Cardiac muscle cell (in vitro differentiated cells and primary cell): ENCODE measurements at regions not wholly inside any gene's neighbourhood (a gene's known extent, or its start where the extent isn't known, plus 50 kb on each side); places are given as distances from the start of the nearest gene placed in this dataset.
"Not testable (repeated sequence)": the region's sequence is repeated elsewhere in the genome, so short reads cannot be mapped to it uniquely, and the experiment has no call there.

Experiments used
- DNase-seq, 2 donors: peaks; one replicate each; pipeline versions ENCODE4 v3.0.0 to v3.0.0-alpha.2; 2010 to 2017; ENCODE audit warnings: low read depth in 1 of 2, low spot score in 1 of 2
- H3K27ac ChIP-seq: fragments of 200-600 bp; sonication (generic); 2 replicates; pipeline ENCODE4 v1.5.1; 2016
- H3K27me3 ChIP-seq: fragments of 200-600 bp; sonication (generic); 2 replicates; pipeline ENCODE4 v1.6.0; 2016; ENCODE audit warnings: control low read depth
- H3K36me3 ChIP-seq: fragments of 200-600 bp; sonication (generic); 2 replicates; pipeline ENCODE4 v1.5.1; 2016; ENCODE audit warnings: control low read depth
- H3K4me1 ChIP-seq: fragments of 200-600 bp; sonication (generic); 2 replicates; pipeline ENCODE4 v1.8.1; 2017; ENCODE audit warnings: low read depth, mild to moderate bottlenecking, mixed run types
- H3K4me3 ChIP-seq: fragments of 200-600 bp; sonication (generic); 2 replicates; pipeline ENCODE4 v1.5.1; 2016; ENCODE audit warnings: mild to moderate bottlenecking
- H3K9me3 ChIP-seq: fragments of 200-600 bp; sonication (generic); 2 replicates; pipeline ENCODE4 v1.5.1; 2017; ENCODE audit warnings: low read depth, mild to moderate bottlenecking, control low read depth
- CTCF ChIP-seq: IDR thresholded peaks from 2 replicates; pipeline ENCODE4 v1.5.1; 2012; ENCODE audit warnings: low read depth, mild to moderate bottlenecking, low read length

GRCh38 chr2:183474912-183475695, 350.9 kb downstream of the NUP35 start:
- no peaks in the 10 kb centered on the region for H3K4me1 ChIP-seq
- no peak for TF ChIP-seq CTCF
- DNase-seq, result no peak

GRCh38 chr2:183476490-183476889, 352.2 kb downstream of the NUP35 start:
- no peak for TF ChIP-seq CTCF
- DNase-seq, result no peak
- Histone ChIP-seq H3K4me3 (no peak overlapping the region), H3K27ac (no peak overlapping the region), H3K27me3 (no peaks in the 10 kb centered on the region), H3K9me3 (no peaks in the 10 kb centered on the region), H3K36me3 (no peaks in the 10 kb centered on the region), H3K4me1 (no peaks in the 10 kb centered on the region)

More at GRCh38 chr2:183474912-183475695, 350.9 kb downstream of the NUP35 start:
- Histone ChIP-seq H3K36me3 (no peaks in the 10 kb centered on the region), H3K4me3 (no peak overlapping the region), H3K27ac (no peak overlapping the region), H3K9me3 (no peaks in the 10 kb centered on the region), H3K27me3 (no peaks in the 10 kb centered on the region)

- Histone ChIP-seq H3K4me3 (no peak overlapping the region), H3K4me1 (no peaks in the 10 kb centered on the region), H3K27me3 (no peaks in the 10 kb centered on the region), H3K9me3 (no peaks in the 10 kb centered on the region), H3K36me3 (no peaks in the 10 kb centered on the region), H3K27ac (no peak overlapping the region)
- TF ChIP-seq CTCF, result no peak
- no peak for DNase-seq
Measured at GRCh38 chr2:183477296-183477695, 353.1 kb downstream of the NUP35 start.

- not testable (repeated sequence) for H3K4me1 ChIP-seq, H3K27ac ChIP-seq, DNase-seq, H3K4me3 ChIP-seq, H3K9me3 ChIP-seq, H3K36me3 ChIP-seq, H3K27me3 ChIP-seq
Measured at GRCh38 chr2:183478941-183479595, 354.8 kb downstream of the NUP35 start.

- DNase-seq, result no peak
- TF ChIP-seq CTCF, result no peak
- Histone ChIP-seq H3K27me3 (no peaks in the 10 kb centered on the region), H3K27ac (no peak overlapping the region), H3K4me1 (peaks cover 4% of the 10 kb centered on the region), H3K36me3 (no peaks in the 10 kb centered on the region), H3K4me3 (no peak overlapping the region), H3K9me3 (no peaks in the 10 kb centered on the region)
Measured at GRCh38 chr2:183487326-183487725, 363.1 kb downstream of the NUP35 start.

- no peak for TF ChIP-seq CTCF
- no peak for DNase-seq
- Histone ChIP-seq H3K27me3 (no peaks in the 10 kb centered on the region), H3K4me3 (no peak overlapping the region), H3K36me3 (no peaks in the 10 kb centered on the region), H3K9me3 (no peaks in the 10 kb centered on the region), H3K4me1 (peaks cover 4% of the 10 kb centered on the region), H3K27ac (no peak overlapping the region)
Measured at GRCh38 chr2:183488421-183488820, 364.2 kb downstream of the NUP35 start.
